ENCODE measurements at regions not wholly inside any gene's neighbourhood (a gene's known extent, or its start where the extent isn't known, plus 50 kb on each side); places are given as distances from the start of the nearest gene placed in this dataset.

- no peak for DNase-seq (ENCODE audit: low read depth)
- no peak overlapping the region for H3K4me3 ChIP-seq (ENCODE audit: low read depth, low read length)
- TF ChIP-seq CTCF (conservative IDR thresholded peaks at IDR 0.05; ENCODE audit: low read depth, low read length) = peak; percentile 4
Measured at GRCh38 chr3:66748175-66748876, 247.5 kb upstream of the LRIG1 start.

GRCh38 chr3:66751842-66752241 lies 246.3 kb upstream of the KBTBD8 start:
- no peak for TF ChIP-seq CTCF (conservative IDR thresholded peaks at IDR 0.05; ENCODE audit: low read depth, low read length)

GRCh38 chr3:66753670-66754069 lies 244.4 kb upstream of the KBTBD8 start:
- no peak for TF ChIP-seq CTCF (conservative IDR thresholded peaks at IDR 0.05; ENCODE audit: low read depth, low read length)
- no peak overlapping the region for H3K4me3 ChIP-seq (ENCODE audit: low read depth, low read length)
- no peak for DNase-seq (ENCODE audit: low read depth)

More at GRCh38 chr3:66751842-66752241, 246.3 kb upstream of the KBTBD8 start:
- no peak overlapping the region for H3K4me3 ChIP-seq (ENCODE audit: low read depth, low read length)
- no peak for DNase-seq (ENCODE audit: low read depth)

GRCh38 chr3:66754613-66755012 lies 243.5 kb upstream of the KBTBD8 start:
- no peak overlapping the region for H3K4me3 ChIP-seq (ENCODE audit: low read depth, low read length)
- no peak for DNase-seq (ENCODE audit: low read depth)
- TF ChIP-seq CTCF (conservative IDR thresholded peaks at IDR 0.05; ENCODE audit: low read depth, low read length) = no peak

- no peak for DNase-seq (ENCODE audit: low read depth)
- no peak overlapping the region for H3K4me3 ChIP-seq (ENCODE audit: low read depth, low read length)
- no peak for TF ChIP-seq CTCF (conservative IDR thresholded peaks at IDR 0.05; ENCODE audit: low read depth, low read length)
Measured at GRCh38 chr3:66755924-66756323, 242.2 kb upstream of the KBTBD8 start.

- DNase-seq (ENCODE audit: low read depth) = no peak
- H3K4me3 ChIP-seq (ENCODE audit: low read depth, low read length) = no peak overlapping the region
- no peak for TF ChIP-seq CTCF (conservative IDR thresholded peaks at IDR 0.05; ENCODE audit: low read depth, low read length)
Measured at GRCh38 chr3:66756468-66757036, 241.6 kb upstream of the KBTBD8 start.

Data from epithelial cell of proximal tubule (primary cell).